Tibial nerve (tissue), 3 donors: ENCODE measurements at regions not wholly inside any gene's neighbourhood (a gene's known extent, or its start where the extent isn't known, plus 50 kb on each side); places are given as distances from the start of the nearest gene placed in this dataset.

Source experiments
- CTCF ChIP-seq, 5 experiments: fragments of 200-600 bp in 3 of 5; fragments of 450-650 bp in 2 of 5; sonication (generic) in 3 of 5; IDR thresholded peaks; one replicate each; pipeline ENCODE4 v1.5.1; 2016 to 2019; ENCODE audit warnings: antibody characterized with exemption in 5 of 5, mild to moderate bottlenecking in 3 of 5, moderate library complexity in 2 of 5
- POLR2A ChIP-seq, 2 donors: fragments of 450-650 bp; IDR thresholded peaks; one replicate each; pipeline ENCODE4 v1.6.1; 2017; ENCODE audit warnings: antibody characterized with exemption in 2 of 2, mild to moderate bottlenecking in 2 of 2, moderate library complexity in 2 of 2

GRCh38 chr6:153882411-153882810 is 156.6 kb upstream of the OPRM1 start:
- TF ChIP-seq CTCF (IDR thresholded peaks at IDR 0.05) (no peak), POLR2A (IDR thresholded peaks at IDR 0.05) (no peak)
